Middle frontal gyrus (tissue), 1 donor: ENCODE measurements at regions not wholly inside any gene's neighbourhood (a gene's known extent, or its start where the extent isn't known, plus 50 kb on each side); places are given as distances from the start of the nearest gene placed in this dataset.

ENCODE experiments used
- DNase-seq: peaks from one replicate; pipeline ENCODE4 v3.0.0-alpha.2; 2015; ENCODE audit warnings: low spot score; ENCODE audit errors: extremely low spot score

DNA sequence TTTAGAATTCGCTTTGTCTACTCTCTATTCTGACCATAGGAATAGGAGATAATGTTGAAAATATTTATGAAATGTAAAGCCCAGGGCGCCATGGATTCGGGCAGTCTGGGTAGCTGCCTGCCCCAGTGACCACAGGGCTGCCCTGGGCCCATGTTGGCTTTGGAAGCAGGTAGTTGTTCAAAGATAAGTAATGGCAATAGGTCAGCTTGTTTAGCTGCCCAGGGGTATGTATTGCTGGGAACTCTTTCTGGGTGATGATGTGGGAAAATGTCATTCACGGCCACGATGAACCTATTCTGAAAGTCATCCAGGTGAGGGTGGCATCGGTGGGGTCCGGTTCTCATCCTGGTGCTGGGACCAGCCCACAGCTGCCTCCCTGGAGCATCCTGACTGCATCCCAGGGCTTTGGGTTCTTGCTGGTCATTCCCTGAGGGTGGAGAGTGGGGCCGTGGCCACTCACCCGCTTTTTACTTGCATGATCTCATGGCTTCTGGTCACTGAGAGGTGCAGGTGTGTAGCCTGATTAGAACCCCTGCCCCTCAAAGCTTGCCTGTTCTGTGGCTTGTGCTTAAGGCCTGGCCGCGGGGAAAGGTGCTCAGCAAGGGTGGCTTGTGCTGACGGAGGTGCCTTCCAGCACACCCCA lies 102.8 kb downstream of the ERMARD start:
- DNase-seq: no peak

- no peak for DNase-seq
Observed at GRCh38 chr6:169853196-169854082, 102.0 kb downstream of the ERMARD start.

DNA sequence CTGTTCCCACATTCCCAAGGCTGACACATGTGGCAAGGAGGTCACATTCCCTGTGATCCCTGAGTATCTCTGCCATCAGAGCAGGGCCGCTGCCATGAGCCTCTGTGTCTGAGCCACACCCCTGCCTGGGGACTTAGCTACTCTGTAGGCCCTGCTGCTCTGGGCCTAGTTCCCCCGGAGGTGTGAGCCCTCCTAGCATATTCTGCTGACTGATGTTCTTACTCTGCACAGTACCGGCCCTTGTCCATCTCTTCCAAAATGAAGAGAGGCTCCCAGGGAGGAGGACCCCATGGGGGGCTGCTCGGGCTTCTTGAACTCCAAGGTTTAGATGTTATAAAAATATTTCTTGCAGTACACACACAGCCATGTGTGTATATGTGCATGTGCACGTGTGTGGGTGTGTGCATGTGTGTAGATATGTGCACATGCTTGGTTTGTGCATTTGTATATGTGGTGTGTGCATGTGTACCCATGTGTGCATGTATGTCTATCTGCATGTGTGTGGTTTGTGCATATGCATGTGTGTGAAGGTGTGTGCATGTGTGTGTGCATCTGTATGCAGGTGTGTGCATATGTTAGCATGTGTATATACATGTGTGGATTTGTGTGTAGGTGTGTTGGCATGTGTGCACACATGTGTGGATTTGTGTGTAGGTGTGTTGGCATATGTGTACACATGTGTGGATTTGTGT lies 101.2 kb downstream of the ERMARD start:
- DNase-seq: no peak

DNA sequence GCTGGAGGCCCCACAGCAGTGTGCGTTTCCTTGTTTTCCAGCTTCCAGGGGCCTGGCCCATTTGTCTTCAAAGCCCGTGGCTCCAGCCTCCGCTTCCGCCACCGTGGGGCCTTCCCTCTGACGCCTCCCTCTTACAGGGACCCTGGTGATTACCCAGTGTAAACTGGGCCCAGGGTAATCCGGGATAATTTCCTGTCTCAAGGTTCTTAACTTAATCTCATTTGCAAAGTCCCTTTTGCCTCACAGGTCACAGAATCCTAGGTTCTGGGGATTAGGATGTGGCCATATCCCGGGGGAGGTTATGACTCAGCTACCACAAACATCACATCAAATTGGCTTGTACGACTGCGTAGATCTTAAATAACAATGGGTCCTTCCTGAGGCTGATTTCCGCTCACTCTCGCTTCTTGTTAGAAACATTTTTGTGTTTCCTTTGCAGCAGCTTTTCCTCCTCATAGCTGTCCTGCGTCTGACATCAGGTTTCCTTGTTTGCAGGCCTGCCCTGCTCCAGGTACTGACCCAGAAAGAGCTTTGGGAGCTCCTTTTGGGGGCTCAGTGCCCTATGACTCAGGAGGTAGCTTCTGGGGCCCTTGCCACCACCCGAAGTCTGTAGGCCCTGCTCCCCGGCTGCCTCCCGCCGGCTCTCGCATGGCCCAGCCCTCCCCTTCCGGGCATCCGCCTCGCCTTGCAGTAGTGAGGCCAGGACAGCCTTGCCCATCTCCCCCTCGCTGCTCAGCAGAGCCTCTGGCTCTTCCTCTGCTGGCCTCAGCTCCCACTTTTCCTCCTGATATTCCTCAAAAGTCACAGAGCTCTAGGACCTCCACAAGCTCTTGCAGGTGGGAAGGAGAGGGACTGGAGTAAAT lies 100.5 kb downstream of the ERMARD start:
- DNase-seq: no peak

GRCh38 chr6:169850746-169851145 lies 99.3 kb downstream of the ERMARD start:
- DNase-seq: no peak

DNA sequence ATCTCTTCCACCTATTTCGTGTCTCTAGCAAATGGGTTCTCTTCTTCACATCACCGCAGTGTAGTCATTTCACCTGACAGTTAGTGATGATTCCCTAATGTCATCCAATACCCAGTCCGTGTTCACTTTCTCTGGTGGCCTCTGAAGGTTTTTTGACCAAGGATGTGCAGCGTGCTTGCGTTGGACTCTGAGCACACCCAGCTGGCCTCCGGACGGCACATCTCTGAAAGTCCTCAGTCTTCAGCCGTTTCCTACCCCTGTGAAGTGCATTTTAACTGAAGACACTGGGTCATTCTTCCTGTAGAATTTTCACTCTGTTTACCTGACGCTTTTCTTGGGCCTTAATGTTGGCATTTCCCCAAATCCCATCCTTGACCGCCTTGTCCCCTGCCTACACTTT lies 98.7 kb downstream of the ERMARD start:
- no peak for DNase-seq

GRCh38 chr6:169849396-169849795 lies 98.0 kb downstream of the ERMARD start:
- no peak for DNase-seq

- DNase-seq: no peak
Observed at GRCh38 chr6:169848946-169849345, 97.5 kb downstream of the ERMARD start.

GRCh38 chr6:169847901-169848311 lies 96.5 kb downstream of the ERMARD start:
- no peak for DNase-seq

DNA sequence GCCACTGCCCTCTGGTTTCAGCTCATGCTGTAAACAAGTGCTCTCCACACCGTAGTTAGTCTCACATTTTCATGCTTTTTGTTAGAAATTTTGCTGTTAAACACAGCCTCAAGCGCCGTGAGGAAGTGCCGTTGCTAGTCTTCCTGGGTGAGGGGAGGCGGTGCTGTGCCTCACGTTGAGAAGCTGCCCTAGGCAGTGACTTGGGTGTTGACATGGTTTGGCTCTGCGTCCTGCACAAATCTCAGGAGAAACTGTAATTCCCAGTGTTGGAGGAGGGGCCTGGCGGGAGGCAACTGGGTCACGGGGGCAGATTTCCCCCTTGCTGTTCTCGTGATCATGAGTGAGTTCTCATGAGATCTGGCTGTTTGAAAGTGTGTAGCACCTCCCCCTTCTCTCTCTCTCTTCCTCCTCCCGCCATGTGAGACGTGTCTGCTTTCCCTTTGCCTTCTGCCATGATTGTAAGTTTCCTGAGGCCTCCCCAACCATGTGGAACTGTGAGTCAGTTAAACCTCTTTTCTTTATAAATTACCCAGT lies 95.8 kb downstream of the ERMARD start:
- DNase-seq: no peak

GRCh38 chr6:169846286-169847056 lies 95.0 kb downstream of the ERMARD start:
- no peak for DNase-seq

DNA sequence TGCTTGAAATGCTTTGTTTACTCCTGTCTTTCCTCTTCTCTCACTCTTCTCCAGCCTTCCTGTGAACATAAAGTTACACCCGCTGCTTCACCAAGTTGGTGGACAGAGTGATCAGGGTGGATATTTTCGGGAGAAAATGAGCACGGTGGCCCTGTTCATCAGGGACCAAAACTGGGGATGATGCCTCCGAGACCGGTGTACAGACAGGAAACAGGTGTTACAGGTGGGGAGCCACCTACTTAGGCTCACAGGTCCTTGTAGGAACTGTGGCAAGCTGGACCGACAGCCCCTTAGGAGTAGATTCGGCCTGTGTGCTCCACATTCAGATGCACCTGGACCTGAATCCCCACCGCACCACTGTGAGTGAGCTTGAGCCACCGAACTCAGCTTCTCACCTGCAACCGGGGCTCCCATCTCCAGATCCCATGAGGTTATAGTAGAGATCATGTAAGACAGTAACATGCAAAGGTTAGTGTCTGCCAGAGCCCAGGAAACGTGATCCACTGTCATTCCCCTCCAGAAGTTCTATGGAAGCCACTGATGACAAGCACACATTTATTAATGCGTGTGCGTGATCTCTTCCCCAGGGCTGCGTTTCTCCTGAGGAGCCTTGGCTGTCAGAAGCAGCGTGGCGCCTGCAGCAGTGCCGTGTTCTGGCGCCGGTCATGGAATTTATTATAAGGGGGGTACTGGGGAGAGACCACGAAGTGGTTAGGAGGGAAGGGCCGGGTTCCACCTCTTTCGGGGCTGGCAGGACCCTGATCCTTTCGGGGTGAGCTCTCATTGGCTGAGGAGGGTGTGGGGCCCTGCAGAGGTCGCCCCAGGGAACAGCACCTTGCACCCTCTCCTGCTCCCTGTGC lies 94.2 kb downstream of the ERMARD start:
- DNase-seq: no peak

GRCh38 chr6:169844946-169845345 lies 93.5 kb downstream of the ERMARD start:
- DNase-seq: no peak

DNA sequence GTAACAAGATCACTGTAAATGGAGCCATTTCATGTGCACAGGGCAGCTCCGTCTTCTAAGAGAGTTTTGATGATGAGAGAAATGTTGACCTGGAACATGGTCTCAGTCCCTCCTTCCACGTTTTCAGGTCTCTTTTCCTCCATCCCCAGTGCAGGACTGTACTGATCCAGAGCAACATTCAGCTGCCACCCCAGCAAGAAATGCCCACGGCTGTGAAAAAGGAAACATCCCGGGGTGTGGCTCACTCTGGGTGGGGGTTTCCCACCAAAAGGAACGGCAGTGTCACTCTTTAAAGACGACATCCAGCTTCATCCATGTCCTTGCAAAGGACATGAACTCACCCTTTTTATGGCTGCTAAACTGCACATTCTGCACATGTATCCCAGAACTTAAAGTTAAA lies 92.6 kb downstream of the ERMARD start:
- no peak for DNase-seq

- DNase-seq: no peak
Observed at GRCh38 chr6:169843110-169843509, 91.7 kb downstream of the ERMARD start.

DNA sequence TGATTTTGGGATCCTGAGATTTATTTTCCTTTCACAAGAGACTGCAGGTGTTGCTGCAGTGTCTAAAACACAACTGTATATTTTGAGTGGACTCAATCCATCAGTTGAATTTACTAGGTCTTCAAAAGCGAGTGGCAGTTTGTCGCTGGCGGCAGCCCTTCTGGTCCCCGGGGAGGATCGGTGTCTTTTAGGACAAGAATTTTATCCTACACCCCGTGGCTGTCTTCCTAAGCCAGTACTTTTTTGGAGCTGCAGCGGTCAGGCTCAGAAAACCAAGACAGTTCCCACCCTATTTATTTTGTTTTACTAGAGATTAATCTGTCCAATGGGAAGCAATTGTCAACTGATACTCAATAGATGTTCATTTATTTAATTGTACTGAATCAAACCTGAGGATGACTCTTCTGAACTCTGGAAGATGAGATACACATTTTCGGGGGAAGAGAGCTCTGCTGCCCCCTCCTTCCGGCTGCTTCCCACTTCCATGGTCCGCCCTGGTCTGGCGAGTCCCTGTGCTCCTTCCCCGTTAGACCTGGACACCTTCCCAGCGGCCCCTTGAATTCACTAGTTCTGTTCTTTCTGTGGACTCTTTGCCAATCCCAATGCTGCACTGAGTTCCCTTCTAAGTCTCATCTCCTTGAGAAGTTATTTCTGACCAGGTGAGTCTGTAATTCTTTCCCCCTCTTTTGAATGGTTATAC lies 90.6 kb downstream of the ERMARD start:
- DNase-seq: no peak

DNA sequence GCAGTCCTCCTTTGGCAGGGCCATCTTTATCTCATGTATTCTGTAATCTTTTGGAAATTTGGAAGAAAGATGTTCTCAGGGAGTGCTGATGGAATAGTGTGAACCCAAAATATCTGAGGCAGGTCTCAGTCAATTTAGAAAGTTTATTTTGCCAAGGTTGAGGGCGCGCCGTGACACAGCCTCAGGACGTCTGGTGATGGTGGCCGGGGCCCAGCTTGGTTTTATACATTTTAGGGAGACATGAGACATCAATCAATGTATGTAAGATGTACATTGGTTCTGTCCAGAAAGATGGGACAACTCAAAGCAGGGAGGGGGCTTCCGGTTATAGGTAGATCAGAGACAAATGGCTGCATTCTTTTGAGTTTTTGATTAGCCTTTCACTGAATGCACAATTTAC lies 89.8 kb downstream of the ERMARD start:
- DNase-seq: no peak

DNA sequence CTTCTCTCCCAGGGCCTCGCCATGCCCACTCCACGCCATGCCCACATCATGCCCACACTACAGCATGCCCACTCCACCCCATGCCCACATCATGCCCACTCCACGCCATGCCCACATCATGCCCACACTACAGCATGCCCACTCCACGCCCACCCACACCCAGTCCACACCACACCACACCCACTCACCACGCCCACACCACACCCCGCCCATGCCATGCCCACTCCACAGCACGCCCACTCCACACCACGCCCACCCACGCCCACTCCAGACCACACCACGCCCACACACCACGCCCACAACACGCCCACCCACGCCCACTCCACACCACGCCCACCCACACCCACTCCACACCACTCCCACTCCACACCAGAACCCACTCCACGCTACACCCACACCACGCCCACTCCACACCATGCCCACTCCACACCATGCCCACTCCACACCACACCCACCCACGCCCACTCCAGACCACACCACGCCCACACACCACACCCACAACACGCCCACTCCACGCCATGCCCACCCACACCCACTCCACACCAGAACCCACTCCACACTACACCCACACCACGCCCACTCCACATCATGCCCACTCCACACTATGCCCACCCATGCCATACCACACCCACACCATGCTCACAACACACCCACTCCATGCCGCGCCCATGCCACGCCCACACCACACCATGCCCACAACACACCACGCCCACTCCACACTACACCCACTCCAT lies 88.6 kb downstream of the ERMARD start:
- no peak for DNase-seq
